ENCODE measurements at regions not wholly inside any gene's neighbourhood (a gene's known extent, or its start where the extent isn't known, plus 50 kb on each side); places are given as distances from the start of the nearest gene placed in this dataset.

DNA sequence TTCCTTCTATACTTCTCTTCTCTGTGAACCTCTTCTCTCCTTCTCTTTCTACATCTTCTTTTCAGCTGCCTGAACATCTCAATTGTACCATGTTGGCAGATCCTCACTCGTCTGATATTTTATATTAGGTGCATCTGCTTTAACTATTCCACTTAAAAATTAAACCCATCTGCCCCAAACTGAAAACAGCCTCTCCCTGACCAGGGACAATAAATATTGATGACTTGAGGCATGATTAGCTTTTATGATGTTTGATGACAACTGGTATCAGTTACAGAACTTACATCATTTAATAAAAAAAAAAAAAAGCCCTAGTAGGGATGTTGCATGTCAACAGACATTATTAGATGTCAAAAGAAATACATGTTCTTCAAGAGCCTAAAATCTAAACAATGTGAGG, 79.8 kb upstream of the HABP2 start:
- TF ChIP-seq, protein P1, sequence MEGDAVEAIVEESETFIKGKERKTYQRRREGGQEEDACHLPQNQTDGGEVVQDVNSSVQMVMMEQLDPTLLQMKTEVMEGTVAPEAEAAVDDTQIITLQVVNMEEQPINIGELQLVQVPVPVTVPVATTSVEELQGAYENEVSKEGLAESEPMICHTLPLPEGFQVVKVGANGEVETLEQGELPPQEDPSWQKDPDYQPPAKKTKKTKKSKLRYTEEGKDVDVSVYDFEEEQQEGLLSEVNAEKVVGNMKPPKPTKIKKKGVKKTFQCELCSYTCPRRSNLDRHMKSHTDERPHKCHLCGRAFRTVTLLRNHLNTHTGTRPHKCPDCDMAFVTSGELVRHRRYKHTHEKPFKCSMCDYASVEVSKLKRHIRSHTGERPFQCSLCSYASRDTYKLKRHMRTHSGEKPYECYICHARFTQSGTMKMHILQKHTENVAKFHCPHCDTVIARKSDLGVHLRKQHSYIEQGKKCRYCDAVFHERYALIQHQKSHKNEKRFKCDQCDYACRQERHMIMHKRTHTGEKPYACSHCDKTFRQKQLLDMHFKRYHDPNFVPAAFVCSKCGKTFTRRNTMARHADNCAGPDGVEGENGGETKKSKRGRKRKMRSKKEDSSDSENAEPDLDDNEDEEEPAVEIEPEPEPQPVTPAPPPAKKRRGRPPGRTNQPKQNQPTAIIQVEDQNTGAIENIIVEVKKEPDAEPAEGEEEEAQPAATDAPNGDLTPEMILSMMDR (conservative IDR thresholded peaks at IDR 0.05; ENCODE audit: low read depth, low read length) = no peak
- no peak for TF ChIP-seq EZH2 (IDR thresholded peaks at IDR 0.05; ENCODE audit: borderline replicate concordance, low read depth, low read length, poor library complexity, severe bottlenecking)
